Effector memory CD4-positive, alpha-beta T cell (primary cell): ENCODE measurements at regions not wholly inside any gene's neighbourhood (a gene's known extent, or its start where the extent isn't known, plus 50 kb on each side); places are given as distances from the start of the nearest gene placed in this dataset.

Experiments used
- DNase-seq, 3 donors: peaks; one replicate each; pipeline ENCODE4 v3.0.0-alpha.2; 2020
- H3K27ac ChIP-seq: 2 replicates; pipeline ENCODE4 v1.7.0; 2013; ENCODE audit warnings: mild to moderate bottlenecking, low read length, moderate library complexity; ENCODE audit not compliant: insufficient read depth, poor library complexity, severe bottlenecking
- H3K27me3 ChIP-seq: replicated peaks from 2 replicates; pipeline ENCODE4 v1.7.0; 2013; ENCODE audit warnings: mild to moderate bottlenecking, low read length; ENCODE audit not compliant: insufficient read depth, control insufficient read depth, poor library complexity, severe bottlenecking
- H3K36me3 ChIP-seq: 2 replicates; pipeline ENCODE4 v1.7.0; 2013; ENCODE audit warnings: mild to moderate bottlenecking, low read length, moderate library complexity; ENCODE audit not compliant: control insufficient read depth, insufficient read depth
- H3K4me1 ChIP-seq: 2 replicates; pipeline ENCODE4 v1.7.0; 2013; ENCODE audit warnings: low read length, mild to moderate bottlenecking; ENCODE audit not compliant: control insufficient read depth, insufficient read depth, poor library complexity, severe bottlenecking
- H3K4me3 ChIP-seq: 2 replicates; pipeline ENCODE4 v1.7.0; 2013; ENCODE audit warnings: low read length, low read depth, mild to moderate bottlenecking; ENCODE audit not compliant: insufficient read depth, poor library complexity, severe bottlenecking
- H3K9me3 ChIP-seq: 2 replicates; pipeline ENCODE4 v1.7.0; 2013; ENCODE audit warnings: mild to moderate bottlenecking, low read length, moderate library complexity; ENCODE audit not compliant: control insufficient read depth

DNA sequence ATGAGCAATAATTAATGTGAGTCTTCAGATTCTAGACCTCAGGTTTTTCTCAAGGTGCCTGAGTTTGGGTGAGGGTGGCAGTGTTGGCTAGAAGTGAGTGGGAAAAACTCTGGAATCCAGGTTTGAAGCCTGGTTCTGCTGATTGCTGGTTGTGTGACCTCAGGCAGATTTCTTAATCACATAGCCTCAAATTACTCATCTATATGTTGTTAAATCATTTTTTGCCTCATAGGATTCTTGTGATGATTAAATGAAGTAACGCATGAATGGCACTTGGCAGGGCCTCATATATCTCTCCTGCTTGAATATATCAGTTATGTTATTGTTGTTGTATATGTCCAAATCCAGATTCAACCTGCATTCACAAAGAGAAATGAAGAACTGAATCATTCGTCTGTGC is 60.5 kb downstream of the NR2F2 start:
- H3K4me1 ChIP-seq: no peaks in the 10 kb centered on the region
- no peak for DNase-seq
- no peak overlapping the region for H3K4me3 ChIP-seq
- no peaks in the 10 kb centered on the region for H3K27me3 ChIP-seq
- H3K36me3 ChIP-seq: no peaks in the 10 kb centered on the region
- H3K27ac ChIP-seq: no peak overlapping the region
- no peaks in the 10 kb centered on the region for H3K9me3 ChIP-seq

DNA sequence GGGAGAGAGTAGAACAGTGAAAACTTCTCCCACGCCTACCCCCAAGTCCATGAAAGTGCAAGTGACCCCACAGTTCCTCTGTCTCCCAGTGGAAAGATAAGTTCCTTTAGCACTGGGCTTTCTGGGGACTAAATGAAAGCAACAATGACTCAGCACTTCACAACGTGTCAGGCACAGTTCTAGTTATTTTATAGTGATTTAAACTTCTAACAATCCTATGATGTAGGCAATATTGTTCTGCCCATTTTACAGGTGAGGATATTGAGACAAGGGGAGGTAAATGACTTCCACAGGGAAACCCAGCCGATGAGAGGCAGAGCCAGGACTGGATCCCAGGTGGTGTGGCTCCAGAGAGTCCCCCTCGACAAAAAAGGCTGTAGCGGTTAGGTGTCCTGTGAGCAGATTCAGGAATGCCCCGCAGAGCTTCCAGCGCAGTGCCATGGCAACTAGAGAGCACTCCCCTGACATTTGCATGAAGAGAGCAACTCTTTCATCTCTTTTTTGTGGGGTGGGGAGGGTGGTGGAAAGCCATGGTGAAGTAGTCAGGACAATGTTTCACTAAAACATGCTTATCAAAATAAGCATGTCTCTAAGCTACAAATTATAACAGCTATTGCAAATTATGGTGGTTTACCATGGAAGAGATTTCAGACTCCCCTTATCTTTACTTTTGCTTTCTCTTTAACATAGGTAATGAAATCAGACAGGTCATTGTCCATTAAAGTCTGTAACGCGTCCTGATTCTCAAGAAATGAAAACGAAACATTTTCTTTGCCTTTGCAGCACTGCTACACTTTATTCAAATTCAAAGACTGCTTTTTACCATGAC is 62.1 kb downstream of the NR2F2 start:
- Histone ChIP-seq H3K27ac (no peak overlapping the region), H3K9me3 (no peaks in the 10 kb centered on the region), H3K4me3 (no peak overlapping the region), H3K36me3 (no peaks in the 10 kb centered on the region), H3K4me1 (no peaks in the 10 kb centered on the region), H3K27me3 (no peaks in the 10 kb centered on the region)
- DNase-seq: no peak

DNA sequence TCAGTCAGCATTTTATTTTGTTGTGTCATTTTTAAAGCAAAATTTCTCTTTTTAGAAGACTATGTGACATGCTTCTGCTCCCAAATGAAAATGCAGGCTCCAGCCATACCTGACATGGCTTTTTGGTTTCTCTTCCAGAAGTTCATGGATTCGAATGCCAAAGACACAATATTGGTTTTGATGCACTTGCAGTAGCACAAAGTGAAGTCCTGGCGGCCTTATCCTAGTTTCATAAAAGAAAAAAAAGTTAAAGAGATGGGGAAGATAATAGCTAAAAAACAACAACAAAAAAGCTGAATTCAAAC is 62.7 kb downstream of the NR2F2 start:
- no peaks in the 10 kb centered on the region for H3K4me1 ChIP-seq
- H3K27me3 ChIP-seq: no peaks in the 10 kb centered on the region
- H3K27ac ChIP-seq: no peak overlapping the region
- no peaks in the 10 kb centered on the region for H3K9me3 ChIP-seq
- DNase-seq: no peak
- H3K36me3 ChIP-seq: no peaks in the 10 kb centered on the region
- no peak overlapping the region for H3K4me3 ChIP-seq

DNA sequence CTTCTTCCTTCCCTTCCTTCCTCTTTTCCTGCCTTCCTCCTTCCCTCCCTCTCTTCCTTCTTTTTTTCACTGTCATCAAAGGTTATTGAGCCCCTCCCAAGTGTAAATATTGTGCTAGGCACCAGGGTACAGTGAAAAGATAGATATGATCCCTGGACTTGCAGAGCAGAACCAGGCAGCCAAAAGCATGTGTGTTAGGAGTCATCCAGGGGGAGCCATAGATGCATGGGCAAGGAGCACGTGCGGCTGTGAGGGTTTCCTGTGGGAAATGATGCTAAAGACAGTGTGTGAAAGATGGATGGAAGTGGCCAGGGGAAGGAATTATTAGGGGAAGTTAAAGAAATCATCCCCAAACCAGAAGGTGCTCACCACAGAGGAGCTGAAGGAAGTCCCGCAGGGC is 65.2 kb downstream of the NR2F2 start:
- no peaks in the 10 kb centered on the region for H3K9me3 ChIP-seq
- H3K36me3 ChIP-seq: no peaks in the 10 kb centered on the region
- no peaks in the 10 kb centered on the region for H3K4me1 ChIP-seq
- no peaks in the 10 kb centered on the region for H3K27me3 ChIP-seq
- DNase-seq: no peak
- no peak overlapping the region for H3K4me3 ChIP-seq
- no peak overlapping the region for H3K27ac ChIP-seq

DNA sequence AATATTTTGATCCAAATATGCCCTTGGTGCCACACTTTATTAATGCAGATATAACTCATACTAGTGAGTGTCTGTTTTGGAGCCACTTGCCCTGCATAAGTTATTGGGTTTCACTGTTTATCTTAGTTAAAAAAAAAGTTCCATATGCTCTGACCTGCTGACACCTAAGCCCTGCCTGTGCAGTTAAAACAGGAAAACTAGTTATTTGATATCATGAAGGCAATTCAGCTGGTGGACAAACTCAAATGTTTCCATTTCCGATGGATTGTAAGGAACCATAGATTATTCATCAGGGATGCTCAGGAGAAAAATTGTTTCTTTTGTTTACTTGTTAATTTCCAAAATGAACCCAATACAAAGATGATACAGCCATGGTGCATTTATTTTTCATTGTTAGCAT is 68.3 kb downstream of the NR2F2 start:
- H3K9me3 ChIP-seq: no peaks in the 10 kb centered on the region
- no peaks in the 10 kb centered on the region for H3K27me3 ChIP-seq
- no peaks in the 10 kb centered on the region for H3K4me1 ChIP-seq
- no peak overlapping the region for H3K4me3 ChIP-seq
- H3K27ac ChIP-seq: no peak overlapping the region
- no peaks in the 10 kb centered on the region for H3K36me3 ChIP-seq
- no peak for DNase-seq

DNA sequence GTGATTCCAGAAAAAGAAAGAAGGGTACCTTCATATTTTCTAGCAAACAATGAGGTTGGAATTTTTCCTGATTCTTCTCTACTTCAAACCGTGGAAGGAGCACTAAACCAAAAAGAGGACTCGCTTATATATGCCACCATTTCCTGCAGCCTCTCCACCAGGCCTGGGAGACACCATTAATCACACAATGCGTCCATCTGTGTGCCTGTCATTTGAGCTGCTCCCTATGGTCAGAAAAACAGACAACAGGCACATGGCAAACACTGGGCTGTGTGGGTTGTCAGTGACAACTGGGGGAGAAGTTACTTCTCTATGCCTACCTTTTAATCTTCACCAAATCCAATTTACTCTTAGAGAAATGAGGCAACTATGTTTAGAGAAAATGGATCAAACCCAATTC is 71.9 kb downstream of the NR2F2 start:
- no peaks in the 10 kb centered on the region for H3K4me1 ChIP-seq
- H3K9me3 ChIP-seq: no peaks in the 10 kb centered on the region
- H3K27ac ChIP-seq: no peak overlapping the region
- no peak for DNase-seq
- no peaks in the 10 kb centered on the region for H3K36me3 ChIP-seq
- no peaks in the 10 kb centered on the region for H3K27me3 ChIP-seq
- H3K4me3 ChIP-seq: no peak overlapping the region

DNA sequence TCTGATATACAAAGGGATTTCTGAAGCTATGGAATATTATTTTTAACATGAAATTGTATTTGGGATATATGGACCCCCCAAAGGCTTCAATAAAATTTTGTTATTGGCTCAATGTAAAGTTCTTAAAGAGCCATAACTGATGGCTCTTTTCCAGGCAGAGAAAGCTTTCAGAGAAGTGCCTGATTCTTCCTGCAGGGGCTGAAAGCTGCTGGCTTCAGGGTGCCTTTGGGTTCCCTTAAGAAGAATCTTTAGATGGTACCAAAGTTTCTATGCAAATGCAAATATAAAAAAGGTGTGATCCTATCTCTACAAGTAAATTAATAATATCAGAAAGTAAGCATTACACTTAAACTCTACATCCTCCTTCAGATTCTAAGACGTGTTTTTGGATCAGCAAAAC is 72.6 kb downstream of the NR2F2 start:
- no peaks in the 10 kb centered on the region for H3K36me3 ChIP-seq
- DNase-seq: no peak
- no peaks in the 10 kb centered on the region for H3K9me3 ChIP-seq
- no peak overlapping the region for H3K4me3 ChIP-seq
- no peak overlapping the region for H3K27ac ChIP-seq
- no peaks in the 10 kb centered on the region for H3K4me1 ChIP-seq
- no peaks in the 10 kb centered on the region for H3K27me3 ChIP-seq

DNA sequence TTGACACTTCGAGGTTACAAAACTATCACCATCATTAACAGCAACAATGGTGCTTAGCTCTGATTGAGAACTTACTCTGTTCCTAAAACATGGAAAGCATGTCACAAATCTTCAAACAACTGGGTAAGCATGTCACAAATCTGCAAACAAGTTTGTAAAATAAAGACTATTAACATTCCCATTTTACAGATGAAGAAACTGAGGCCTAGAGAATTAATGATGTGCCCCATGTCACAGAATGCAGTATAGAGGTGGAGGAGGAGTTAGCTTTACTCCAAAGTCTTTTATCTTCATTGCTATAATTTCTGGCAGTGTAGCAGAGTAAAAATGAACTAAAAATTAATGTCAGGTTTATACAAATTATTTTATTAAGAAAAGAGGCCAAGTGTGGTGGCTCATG is 73.4 kb downstream of the NR2F2 start:
- no peak for DNase-seq
- no peak overlapping the region for H3K4me3 ChIP-seq
- no peak overlapping the region for H3K27ac ChIP-seq
- peaks cover 7% of the 10 kb centered on the region for H3K27me3 ChIP-seq
- H3K9me3 ChIP-seq: no peaks in the 10 kb centered on the region
- H3K36me3 ChIP-seq: no peaks in the 10 kb centered on the region
- H3K4me1 ChIP-seq: no peaks in the 10 kb centered on the region

DNA sequence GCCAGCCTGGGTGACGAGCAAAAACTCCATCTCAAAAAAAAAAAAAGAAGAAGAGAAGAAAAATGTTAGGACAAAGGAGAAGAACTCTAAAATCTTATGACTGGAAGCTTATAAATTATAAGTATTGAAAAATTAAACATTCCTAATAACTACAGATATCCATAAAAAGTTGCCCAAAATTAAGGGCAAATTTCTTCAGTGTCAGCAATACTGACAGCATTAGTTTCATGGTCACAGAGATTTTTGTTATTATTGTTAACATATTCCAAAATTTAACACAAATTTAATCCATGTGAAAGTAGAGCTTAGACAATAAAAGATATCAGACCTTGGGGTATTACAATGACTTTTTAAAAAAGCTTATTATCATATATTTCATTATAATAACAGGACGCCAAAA is 74.1 kb downstream of the NR2F2 start:
- Histone ChIP-seq H3K36me3 (no peaks in the 10 kb centered on the region), H3K4me1 (no peaks in the 10 kb centered on the region), H3K4me3 (no peak overlapping the region), H3K27ac (no peak overlapping the region), H3K9me3 (no peaks in the 10 kb centered on the region), H3K27me3 (peaks cover 12% of the 10 kb centered on the region)
- no peak for DNase-seq

DNA sequence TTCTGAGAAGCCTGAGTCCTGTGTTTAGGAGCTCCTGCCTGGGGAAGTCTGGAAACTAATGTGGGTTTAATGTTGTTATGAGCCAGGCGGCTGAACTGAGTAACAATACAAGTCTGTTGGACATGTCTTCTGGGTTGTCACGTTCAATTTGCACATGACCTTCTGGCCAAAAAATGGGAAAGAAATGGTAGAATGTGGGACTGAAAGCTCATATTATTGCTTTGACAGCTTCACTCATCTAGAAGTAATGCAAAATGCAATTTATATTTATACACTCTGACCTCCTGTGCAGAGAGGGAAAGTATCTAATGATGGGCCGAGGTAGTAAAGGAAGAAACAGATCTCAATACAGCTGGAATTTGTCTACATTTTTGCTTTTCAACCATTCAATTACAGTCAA is 75.8 kb downstream of the NR2F2 start:
- no peaks in the 10 kb centered on the region for H3K36me3 ChIP-seq
- peaks cover 19% of the 10 kb centered on the region for H3K27me3 ChIP-seq
- H3K4me1 ChIP-seq: no peaks in the 10 kb centered on the region
- no peak overlapping the region for H3K4me3 ChIP-seq
- no peaks in the 10 kb centered on the region for H3K9me3 ChIP-seq
- DNase-seq: no peak
- no peak overlapping the region for H3K27ac ChIP-seq
